MM.1S (cell line): ENCODE measurements at regions not wholly inside any gene's neighbourhood (a gene's known extent, or its start where the extent isn't known, plus 50 kb on each side); places are given as distances from the start of the nearest gene placed in this dataset.

ENCODE experiments used
- EZH2 ChIP-seq: fragments of 300-600 bp; sonication (generic); optimal IDR thresholded peaks from 2 replicates; pipeline ENCODE3; 2017; ENCODE audit warnings: low read depth, mild to moderate bottlenecking, antibody characterized with exemption, low read length, mixed read lengths
- EZH2phosphoT487 ChIP-seq: fragments of 300-600 bp; sonication (generic); IDR thresholded peaks from 2 replicates; pipeline ENCODE4 v1.6.1; 2018; ENCODE audit warnings: antibody characterized with exemption, low read length
- TF ChIP-seq, protein P1 (sequence below): fragments of 300-600 bp; sonication (generic); IDR thresholded peaks from 2 replicates; pipeline ENCODE4 v1.5.1; 2016; ENCODE audit warnings: antibody characterized with exemption, low read length, mixed read lengths

GRCh38 chr14:104243200-104243599 is 104.8 kb downstream of the KIF26A start:
- TF ChIP-seq, protein P1, sequence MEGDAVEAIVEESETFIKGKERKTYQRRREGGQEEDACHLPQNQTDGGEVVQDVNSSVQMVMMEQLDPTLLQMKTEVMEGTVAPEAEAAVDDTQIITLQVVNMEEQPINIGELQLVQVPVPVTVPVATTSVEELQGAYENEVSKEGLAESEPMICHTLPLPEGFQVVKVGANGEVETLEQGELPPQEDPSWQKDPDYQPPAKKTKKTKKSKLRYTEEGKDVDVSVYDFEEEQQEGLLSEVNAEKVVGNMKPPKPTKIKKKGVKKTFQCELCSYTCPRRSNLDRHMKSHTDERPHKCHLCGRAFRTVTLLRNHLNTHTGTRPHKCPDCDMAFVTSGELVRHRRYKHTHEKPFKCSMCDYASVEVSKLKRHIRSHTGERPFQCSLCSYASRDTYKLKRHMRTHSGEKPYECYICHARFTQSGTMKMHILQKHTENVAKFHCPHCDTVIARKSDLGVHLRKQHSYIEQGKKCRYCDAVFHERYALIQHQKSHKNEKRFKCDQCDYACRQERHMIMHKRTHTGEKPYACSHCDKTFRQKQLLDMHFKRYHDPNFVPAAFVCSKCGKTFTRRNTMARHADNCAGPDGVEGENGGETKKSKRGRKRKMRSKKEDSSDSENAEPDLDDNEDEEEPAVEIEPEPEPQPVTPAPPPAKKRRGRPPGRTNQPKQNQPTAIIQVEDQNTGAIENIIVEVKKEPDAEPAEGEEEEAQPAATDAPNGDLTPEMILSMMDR, result no peak
- TF ChIP-seq EZH2phosphoT487 (no peak), EZH2 (no peak)
